ENCODE measurements at regions not wholly inside any gene's neighbourhood (a gene's known extent, or its start where the extent isn't known, plus 50 kb on each side); places are given as distances from the start of the nearest gene placed in this dataset.

GRCh38 chr20:56922497-56922896, 293.4 kb downstream of the TFAP2C start:
- no peak for DNase-seq (ENCODE audit: low read depth, low spot score)
- Histone ChIP-seq H3K9ac (ENCODE audit: insufficient read length) (no peak overlapping the region), H3K36me3 (ENCODE audit: insufficient read depth, low read length) (no peaks in the 10 kb centered on the region), H3K27ac (no peak overlapping the region), H3K9me3 (ENCODE audit: low read depth, low read length) (no peaks in the 10 kb centered on the region), H3K4me3 (no peak overlapping the region)
- no peak for TF ChIP-seq FOXP2 (optimal IDR thresholded peaks at IDR 0.05; ENCODE audit: control extremely low read depth, extremely low read length, insufficient read depth)
- TF ChIP-seq POLR2AphosphoS5 (IDR thresholded peaks at IDR 0.05; ENCODE audit: borderline replicate concordance, low read depth, low read length), result no peak
- no peak for TF ChIP-seq EZH2 (IDR thresholded peaks at IDR 0.05)

GRCh38 chr20:56924292-56925081, 295.4 kb downstream of the TFAP2C start:
- TF ChIP-seq POLR2AphosphoS5 (IDR thresholded peaks at IDR 0.05; ENCODE audit: borderline replicate concordance, low read depth, low read length), result no peak
- no peak for TF ChIP-seq EZH2 (IDR thresholded peaks at IDR 0.05)
- TF ChIP-seq FOXP2 (optimal IDR thresholded peaks at IDR 0.05; ENCODE audit: control extremely low read depth, extremely low read length, insufficient read depth), result no peak
- no peak for DNase-seq (ENCODE audit: low read depth, low spot score)
- Histone ChIP-seq H3K4me3 (no peak overlapping the region), H3K27ac (no peak overlapping the region), H3K9ac (ENCODE audit: insufficient read length) (no peak overlapping the region), H3K36me3 (ENCODE audit: insufficient read depth, low read length) (no peaks in the 10 kb centered on the region), H3K9me3 (ENCODE audit: low read depth, low read length) (no peaks in the 10 kb centered on the region)

- no peak overlapping the region for H3K27ac ChIP-seq
Measured at GRCh38 chr20:56925082-56925830, 296.1 kb downstream of the TFAP2C start.

GRCh38 chr20:56925831-56926170, 296.7 kb downstream of the TFAP2C start:
- Histone ChIP-seq H3K9me3 (ENCODE audit: low read depth, low read length) (no peaks in the 10 kb centered on the region), H3K36me3 (ENCODE audit: insufficient read depth, low read length) (no peaks in the 10 kb centered on the region), H3K9ac (ENCODE audit: insufficient read length) (no peak overlapping the region), H3K27ac (no peak overlapping the region), H3K4me3 (no peak overlapping the region)
- TF ChIP-seq POLR2AphosphoS5 (IDR thresholded peaks at IDR 0.05; ENCODE audit: borderline replicate concordance, low read depth, low read length) (no peak), EZH2 (IDR thresholded peaks at IDR 0.05) (peak; percentile 87)
- no peak for DNase-seq (ENCODE audit: low read depth, low spot score)

More at GRCh38 chr20:56925082-56925830, 296.1 kb downstream of the TFAP2C start:
- no peak for TF ChIP-seq POLR2AphosphoS5 (IDR thresholded peaks at IDR 0.05; ENCODE audit: borderline replicate concordance, low read depth, low read length)
- no peak for TF ChIP-seq EZH2 (IDR thresholded peaks at IDR 0.05)
- no peak for TF ChIP-seq FOXP2 (optimal IDR thresholded peaks at IDR 0.05; ENCODE audit: control extremely low read depth, extremely low read length, insufficient read depth)
- Histone ChIP-seq H3K4me3 (no peak overlapping the region), H3K9me3 (ENCODE audit: low read depth, low read length) (no peaks in the 10 kb centered on the region), H3K36me3 (ENCODE audit: insufficient read depth, low read length) (no peaks in the 10 kb centered on the region), H3K9ac (ENCODE audit: insufficient read length) (no peak overlapping the region)
- no peak for DNase-seq (ENCODE audit: low read depth, low spot score)

- Histone ChIP-seq H3K4me3 (no peak overlapping the region), H3K9me3 (ENCODE audit: low read depth, low read length) (no peaks in the 10 kb centered on the region), H3K27ac (no peak overlapping the region), H3K36me3 (ENCODE audit: insufficient read depth, low read length) (no peaks in the 10 kb centered on the region), H3K9ac (ENCODE audit: insufficient read length) (no peak overlapping the region)
- no peak for DNase-seq (ENCODE audit: low read depth, low spot score)
- TF ChIP-seq EZH2 (IDR thresholded peaks at IDR 0.05) (no peak), FOXP2 (optimal IDR thresholded peaks at IDR 0.05; ENCODE audit: control extremely low read depth, extremely low read length, insufficient read depth) (no peak), POLR2AphosphoS5 (IDR thresholded peaks at IDR 0.05; ENCODE audit: borderline replicate concordance, low read depth, low read length) (no peak)
Measured at GRCh38 chr20:56926501-56926900, 297.4 kb downstream of the TFAP2C start.

- H3K27ac ChIP-seq, result no peak overlapping the region
- TF ChIP-seq POLR2AphosphoS5 (IDR thresholded peaks at IDR 0.05; ENCODE audit: borderline replicate concordance, low read depth, low read length), result no peak
- no peak for TF ChIP-seq EZH2 (IDR thresholded peaks at IDR 0.05)
- TF ChIP-seq FOXP2 (optimal IDR thresholded peaks at IDR 0.05; ENCODE audit: control extremely low read depth, extremely low read length, insufficient read depth), result no peak
- no peak for DNase-seq (ENCODE audit: low read depth, low spot score)
- no peaks in the 10 kb centered on the region for H3K9me3 ChIP-seq (ENCODE audit: low read depth, low read length)
- no peak overlapping the region for H3K9ac ChIP-seq (ENCODE audit: insufficient read length)
- H3K36me3 ChIP-seq (ENCODE audit: insufficient read depth, low read length), result no peaks in the 10 kb centered on the region
- no peak overlapping the region for H3K4me3 ChIP-seq
Measured at GRCh38 chr20:56927127-56927526, 298.0 kb downstream of the TFAP2C start.

GRCh38 chr20:56928007-56928406, 298.9 kb downstream of the TFAP2C start:
- Histone ChIP-seq H3K4me3 (no peak overlapping the region), H3K27ac (no peak overlapping the region), H3K36me3 (ENCODE audit: insufficient read depth, low read length) (no peaks in the 10 kb centered on the region), H3K9ac (ENCODE audit: insufficient read length) (no peak overlapping the region), H3K9me3 (ENCODE audit: low read depth, low read length) (no peaks in the 10 kb centered on the region)
- TF ChIP-seq FOXP2 (optimal IDR thresholded peaks at IDR 0.05; ENCODE audit: control extremely low read depth, extremely low read length, insufficient read depth) (no peak), EZH2 (IDR thresholded peaks at IDR 0.05) (no peak), POLR2AphosphoS5 (IDR thresholded peaks at IDR 0.05; ENCODE audit: borderline replicate concordance, low read depth, low read length) (no peak)
- no peak for DNase-seq (ENCODE audit: low read depth, low spot score)

GRCh38 chr20:56929606-56930005, 300.5 kb downstream of the TFAP2C start:
- no peak overlapping the region for H3K27ac ChIP-seq
- no peak overlapping the region for H3K4me3 ChIP-seq

More at GRCh38 chr20:56929606-56930005, 300.5 kb downstream of the TFAP2C start:
- Histone ChIP-seq H3K9ac (ENCODE audit: insufficient read length) (no peak overlapping the region), H3K9me3 (ENCODE audit: low read depth, low read length) (no peaks in the 10 kb centered on the region), H3K36me3 (ENCODE audit: insufficient read depth, low read length) (no peaks in the 10 kb centered on the region)
- no peak for DNase-seq (ENCODE audit: low read depth, low spot score)
- TF ChIP-seq FOXP2 (optimal IDR thresholded peaks at IDR 0.05; ENCODE audit: control extremely low read depth, extremely low read length, insufficient read depth) (no peak), POLR2AphosphoS5 (IDR thresholded peaks at IDR 0.05; ENCODE audit: borderline replicate concordance, low read depth, low read length) (no peak), EZH2 (IDR thresholded peaks at IDR 0.05) (no peak)
